BE2C (cell line): ENCODE measurements at regions not wholly inside any gene's neighbourhood (a gene's known extent, or its start where the extent isn't known, plus 50 kb on each side); places are given as distances from the start of the nearest gene placed in this dataset.

Experiments
- DNase-seq: peaks from one replicate; pipeline ENCODE4 v3.0.0-alpha.2; 2020
- H3K27me3 ChIP-seq: fragments of 250-450 bp; sonication (Bioruptor Pico); 2 replicates; pipeline ENCODE4 v1.5.1; 2020; ENCODE audit warnings: mild to moderate bottlenecking
- H3K36me3 ChIP-seq: fragments of 250-450 bp; sonication (Bioruptor Pico); 2 replicates; pipeline ENCODE4 v1.5.1; 2020; ENCODE audit warnings: mild to moderate bottlenecking
- H3K4me1 ChIP-seq: fragments of 250-450 bp; sonication (Bioruptor Pico); 2 replicates; pipeline ENCODE4 v1.5.1; 2020
- H3K4me3 ChIP-seq: 2 replicates; pipeline ENCODE4 v1.5.1; 2011; ENCODE audit warnings: low read depth, low read length
- H3K9me3 ChIP-seq: fragments of 250-450 bp; sonication (Bioruptor Pico); 2 replicates; pipeline ENCODE4 v1.5.1; 2020
- TF ChIP-seq, protein P1 (sequence below): IDR thresholded peaks from 2 replicates; pipeline ENCODE4 v1.5.1; 2012; ENCODE audit warnings: mild to moderate bottlenecking, low read depth, low read length

GRCh38 chr5:39721394-39721793 lies 296.6 kb upstream of the DAB2 start:
- TF ChIP-seq, protein P1, sequence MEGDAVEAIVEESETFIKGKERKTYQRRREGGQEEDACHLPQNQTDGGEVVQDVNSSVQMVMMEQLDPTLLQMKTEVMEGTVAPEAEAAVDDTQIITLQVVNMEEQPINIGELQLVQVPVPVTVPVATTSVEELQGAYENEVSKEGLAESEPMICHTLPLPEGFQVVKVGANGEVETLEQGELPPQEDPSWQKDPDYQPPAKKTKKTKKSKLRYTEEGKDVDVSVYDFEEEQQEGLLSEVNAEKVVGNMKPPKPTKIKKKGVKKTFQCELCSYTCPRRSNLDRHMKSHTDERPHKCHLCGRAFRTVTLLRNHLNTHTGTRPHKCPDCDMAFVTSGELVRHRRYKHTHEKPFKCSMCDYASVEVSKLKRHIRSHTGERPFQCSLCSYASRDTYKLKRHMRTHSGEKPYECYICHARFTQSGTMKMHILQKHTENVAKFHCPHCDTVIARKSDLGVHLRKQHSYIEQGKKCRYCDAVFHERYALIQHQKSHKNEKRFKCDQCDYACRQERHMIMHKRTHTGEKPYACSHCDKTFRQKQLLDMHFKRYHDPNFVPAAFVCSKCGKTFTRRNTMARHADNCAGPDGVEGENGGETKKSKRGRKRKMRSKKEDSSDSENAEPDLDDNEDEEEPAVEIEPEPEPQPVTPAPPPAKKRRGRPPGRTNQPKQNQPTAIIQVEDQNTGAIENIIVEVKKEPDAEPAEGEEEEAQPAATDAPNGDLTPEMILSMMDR = no peak
- Histone ChIP-seq H3K36me3 (no peaks in the 10 kb centered on the region), H3K9me3 (no peaks in the 10 kb centered on the region), H3K27me3 (no peaks in the 10 kb centered on the region), H3K4me1 (no peaks in the 10 kb centered on the region), H3K4me3 (no peak overlapping the region)
- DNase-seq = no peak

- TF ChIP-seq, protein P1 = no peak
- H3K36me3 ChIP-seq = no peaks in the 10 kb centered on the region
- no peak overlapping the region for H3K4me3 ChIP-seq
- H3K9me3 ChIP-seq = no peaks in the 10 kb centered on the region
- no peaks in the 10 kb centered on the region for H3K4me1 ChIP-seq
- H3K27me3 ChIP-seq = no peaks in the 10 kb centered on the region
- no peak for DNase-seq
These were observed 295.4 kb upstream of the DAB2 start for GRCh38 chr5:39720136-39720535.

GRCh38 chr5:39717176-39717897 lies 292.6 kb upstream of the DAB2 start:
- H3K27me3 ChIP-seq = no peaks in the 10 kb centered on the region
- TF ChIP-seq, protein P1 = no peak
- no peak for DNase-seq
- H3K4me3 ChIP-seq = no peak overlapping the region
- no peaks in the 10 kb centered on the region for H3K9me3 ChIP-seq
- no peaks in the 10 kb centered on the region for H3K4me1 ChIP-seq
- H3K36me3 ChIP-seq = no peaks in the 10 kb centered on the region

DNA sequence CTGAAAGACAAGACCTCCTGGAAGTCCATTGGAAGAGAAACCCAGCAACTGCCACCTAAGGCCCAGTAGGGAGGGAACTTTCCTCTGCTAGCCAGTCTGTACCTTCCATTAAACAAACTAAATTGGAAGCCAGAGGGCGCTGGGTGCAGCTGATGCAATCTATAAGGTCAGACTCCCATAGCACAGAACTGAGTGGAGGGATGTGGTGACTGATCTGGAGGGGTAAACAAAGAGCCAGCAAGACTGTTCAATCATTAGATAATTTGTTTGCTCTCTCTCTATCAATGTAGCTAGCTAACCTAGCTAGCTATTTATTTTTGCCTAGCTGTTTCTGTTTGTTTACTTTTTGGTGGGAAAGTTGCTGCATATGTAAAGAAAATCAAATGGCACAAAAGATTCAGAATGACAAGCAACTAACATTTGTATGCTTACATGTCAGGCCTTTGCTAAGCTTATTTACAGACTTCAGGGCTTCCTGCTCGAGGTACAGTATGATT lies 291.8 kb upstream of the DAB2 start:
- Histone ChIP-seq H3K36me3 (no peaks in the 10 kb centered on the region), H3K27me3 (no peaks in the 10 kb centered on the region), H3K4me3 (no peak overlapping the region), H3K9me3 (no peaks in the 10 kb centered on the region), H3K4me1 (no peaks in the 10 kb centered on the region)
- DNase-seq = peak; percentile 29
- TF ChIP-seq, protein P1 = peak; percentile 29; the same call in 1 of the 2 replicates

- TF ChIP-seq, protein P1 = peak; percentile 59
- H3K36me3 ChIP-seq = no peaks in the 10 kb centered on the region
- peak; percentile 17 for DNase-seq
- H3K27me3 ChIP-seq = no peaks in the 10 kb centered on the region
- no peaks in the 10 kb centered on the region for H3K9me3 ChIP-seq
- H3K4me1 ChIP-seq = no peaks in the 10 kb centered on the region
- no peak overlapping the region for H3K4me3 ChIP-seq
These were observed 289.4 kb upstream of the DAB2 start for GRCh38 chr5:39714036-39714698.
